ENCODE measurements at regions not wholly inside any gene's neighbourhood (a gene's known extent, or its start where the extent isn't known, plus 50 kb on each side); places are given as distances from the start of the nearest gene placed in this dataset.

DNA sequence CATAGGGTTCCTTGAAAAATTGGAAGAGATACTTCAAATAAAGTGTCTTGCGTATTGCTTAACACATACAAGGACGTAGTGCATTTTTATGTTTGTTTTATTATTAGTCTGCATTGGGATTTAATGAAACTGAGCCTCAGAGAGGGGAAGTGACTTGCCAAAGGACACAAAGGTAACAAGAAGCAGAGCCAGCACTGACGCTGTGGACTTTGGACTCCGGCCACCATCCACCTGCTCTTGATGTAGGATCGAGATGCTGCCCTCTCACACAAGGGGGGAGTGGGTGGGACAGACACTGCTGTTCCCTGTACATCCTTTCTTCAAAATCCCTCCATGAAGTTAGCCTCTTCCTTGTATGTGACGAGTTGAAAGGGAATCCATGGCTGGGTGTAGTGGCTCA, 435.4 kb upstream of the RGMA start:
- H3K27me3 ChIP-seq (ENCODE audit: insufficient read depth, low read length) = no peaks in the 10 kb centered on the region
- H3K4me1 Mint-ChIP-seq (ENCODE audit: low read depth, unreplicated experiment) = no peaks in the 10 kb centered on the region
- H3K27ac ChIP-seq (ENCODE audit: low read depth, low read length) = no peak overlapping the region
- H3K4me2 ChIP-seq (ENCODE audit: low read length) = no peak overlapping the region
- H3K27me3 Mint-ChIP-seq (ENCODE audit: low read depth, unreplicated experiment) = peaks cover 12% of the 10 kb centered on the region
- H3K4me3 Mint-ChIP-seq (ENCODE audit: unreplicated experiment) = no peak overlapping the region
- no peaks in the 10 kb centered on the region for H3K36me3 ChIP-seq (ENCODE audit: insufficient read depth, low read length)
- no peaks in the 10 kb centered on the region for H4K20me1 ChIP-seq (ENCODE audit: insufficient read depth, low read length)
- no peaks in the 10 kb centered on the region for H3K9me3 ChIP-seq (ENCODE audit: insufficient read depth, low read depth, low read length)
- DNase-seq (ENCODE audit: low read depth) (no peak), FAIRE-seq (no peak)
- H3K9me3 Mint-ChIP-seq (ENCODE audit: unreplicated experiment) = no peaks in the 10 kb centered on the region
- no peak overlapping the region for H3K9ac ChIP-seq (ENCODE audit: low read length)
- no peaks in the 10 kb centered on the region for H3K4me1 ChIP-seq (ENCODE audit: insufficient read depth, low read length)
- no peaks in the 10 kb centered on the region for H3K79me2 ChIP-seq (ENCODE audit: insufficient read depth, low read length)
- no peak overlapping the region for H3K27ac Mint-ChIP-seq (ENCODE audit: unreplicated experiment)
- no peak overlapping the region for H2AFZ ChIP-seq (ENCODE audit: low read depth, low read length)
- H3K4me3 ChIP-seq (ENCODE audit: insufficient read depth, low read depth, low read length) = no peak overlapping the region
- no peak for TF ChIP-seq EZH2 (IDR thresholded peaks at IDR 0.05; ENCODE audit: insufficient read depth, low read length)
- TF ChIP-seq, protein P1, sequence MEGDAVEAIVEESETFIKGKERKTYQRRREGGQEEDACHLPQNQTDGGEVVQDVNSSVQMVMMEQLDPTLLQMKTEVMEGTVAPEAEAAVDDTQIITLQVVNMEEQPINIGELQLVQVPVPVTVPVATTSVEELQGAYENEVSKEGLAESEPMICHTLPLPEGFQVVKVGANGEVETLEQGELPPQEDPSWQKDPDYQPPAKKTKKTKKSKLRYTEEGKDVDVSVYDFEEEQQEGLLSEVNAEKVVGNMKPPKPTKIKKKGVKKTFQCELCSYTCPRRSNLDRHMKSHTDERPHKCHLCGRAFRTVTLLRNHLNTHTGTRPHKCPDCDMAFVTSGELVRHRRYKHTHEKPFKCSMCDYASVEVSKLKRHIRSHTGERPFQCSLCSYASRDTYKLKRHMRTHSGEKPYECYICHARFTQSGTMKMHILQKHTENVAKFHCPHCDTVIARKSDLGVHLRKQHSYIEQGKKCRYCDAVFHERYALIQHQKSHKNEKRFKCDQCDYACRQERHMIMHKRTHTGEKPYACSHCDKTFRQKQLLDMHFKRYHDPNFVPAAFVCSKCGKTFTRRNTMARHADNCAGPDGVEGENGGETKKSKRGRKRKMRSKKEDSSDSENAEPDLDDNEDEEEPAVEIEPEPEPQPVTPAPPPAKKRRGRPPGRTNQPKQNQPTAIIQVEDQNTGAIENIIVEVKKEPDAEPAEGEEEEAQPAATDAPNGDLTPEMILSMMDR (IDR thresholded peaks at IDR 0.05; ENCODE audit: insufficient read depth, low read depth, low read length) = no peak
- H3K36me3 Mint-ChIP-seq (ENCODE audit: low read depth, unreplicated experiment) = no peaks in the 10 kb centered on the region

DNA sequence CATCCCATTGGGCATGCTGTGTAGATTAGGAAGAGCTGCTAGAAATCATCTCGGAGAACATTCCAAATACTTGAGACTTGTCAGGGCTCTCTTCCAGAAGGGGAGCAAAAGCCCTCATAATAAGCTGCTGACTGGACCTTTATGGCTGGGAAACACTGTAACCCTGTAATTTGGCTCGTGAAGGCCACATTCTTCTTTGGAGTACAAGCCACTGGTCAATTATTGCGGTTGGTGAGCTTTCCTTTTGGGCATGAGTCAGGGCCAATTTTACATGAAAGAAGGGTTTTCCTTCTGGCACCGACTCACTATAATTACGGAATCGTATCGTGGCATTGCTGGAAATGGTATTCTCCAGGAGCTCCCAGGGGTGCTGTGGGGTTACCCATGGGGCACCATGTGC, 434.5 kb upstream of the RGMA start:
- Mint-ChIP-seq H3K27ac (ENCODE audit: unreplicated experiment) (no peak overlapping the region), H3K9me3 (ENCODE audit: unreplicated experiment) (no peaks in the 10 kb centered on the region), H3K4me1 (ENCODE audit: low read depth, unreplicated experiment) (no peaks in the 10 kb centered on the region), H3K4me3 (ENCODE audit: unreplicated experiment) (no peak overlapping the region), H3K27me3 (ENCODE audit: low read depth, unreplicated experiment) (peaks cover 9% of the 10 kb centered on the region), H3K36me3 (ENCODE audit: low read depth, unreplicated experiment) (no peaks in the 10 kb centered on the region)
- TF ChIP-seq EZH2 (IDR thresholded peaks at IDR 0.05; ENCODE audit: insufficient read depth, low read length) = no peak
- TF ChIP-seq, protein P1 (IDR thresholded peaks at IDR 0.05; ENCODE audit: insufficient read depth, low read depth, low read length) = no peak
- H2AFZ ChIP-seq (ENCODE audit: low read depth, low read length) = no peak overlapping the region
- no peaks in the 10 kb centered on the region for H3K9me3 ChIP-seq (ENCODE audit: insufficient read depth, low read depth, low read length)
- H4K20me1 ChIP-seq (ENCODE audit: insufficient read depth, low read length) = no peaks in the 10 kb centered on the region
- H3K4me3 ChIP-seq (ENCODE audit: insufficient read depth, low read depth, low read length) = no peak overlapping the region
- H3K4me2 ChIP-seq (ENCODE audit: low read length) = peak overlapping the region; percentile 22
- H3K27me3 ChIP-seq (ENCODE audit: insufficient read depth, low read length) = no peaks in the 10 kb centered on the region
- no peak for FAIRE-seq
- H3K9ac ChIP-seq (ENCODE audit: low read length) = no peak overlapping the region
- no peak overlapping the region for H3K27ac ChIP-seq (ENCODE audit: low read depth, low read length)
- no peaks in the 10 kb centered on the region for H3K79me2 ChIP-seq (ENCODE audit: insufficient read depth, low read length)
- peak; percentile 86 for DNase-seq (ENCODE audit: low read depth)
- H3K36me3 ChIP-seq (ENCODE audit: insufficient read depth, low read length) = no peaks in the 10 kb centered on the region
- no peaks in the 10 kb centered on the region for H3K4me1 ChIP-seq (ENCODE audit: insufficient read depth, low read length)

DNA sequence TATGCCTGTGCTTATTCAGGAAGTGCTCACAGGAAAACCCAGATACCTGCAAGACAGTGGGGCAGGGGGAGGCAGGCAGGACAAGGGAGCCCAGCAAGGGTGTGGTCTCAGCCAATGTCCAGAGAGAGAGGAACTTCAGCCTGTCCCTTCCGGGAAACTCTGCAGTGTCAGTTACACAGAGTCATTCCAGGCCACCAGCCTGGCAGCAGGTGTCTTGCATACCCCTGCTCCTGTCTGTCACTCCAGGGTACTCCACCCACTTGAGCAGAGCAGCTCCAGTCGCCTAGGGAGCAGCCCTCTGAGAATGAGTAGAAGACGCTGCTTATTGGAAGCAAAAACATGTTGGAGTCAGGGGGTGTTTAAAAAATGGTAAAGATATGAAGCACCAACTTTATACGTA, 431.2 kb upstream of the RGMA start:
- H2AFZ ChIP-seq (ENCODE audit: low read depth, low read length) = no peak overlapping the region
- no peaks in the 10 kb centered on the region for H3K9me3 ChIP-seq (ENCODE audit: insufficient read depth, low read depth, low read length)
- no peaks in the 10 kb centered on the region for H3K4me1 ChIP-seq (ENCODE audit: insufficient read depth, low read length)
- H3K79me2 ChIP-seq (ENCODE audit: insufficient read depth, low read length) = no peaks in the 10 kb centered on the region
- Mint-ChIP-seq H3K27ac (ENCODE audit: unreplicated experiment) (no peak overlapping the region), H3K36me3 (ENCODE audit: low read depth, unreplicated experiment) (no peaks in the 10 kb centered on the region), H3K27me3 (ENCODE audit: low read depth, unreplicated experiment) (peaks cover 6% of the 10 kb centered on the region), H3K9me3 (ENCODE audit: unreplicated experiment) (no peaks in the 10 kb centered on the region), H3K4me1 (ENCODE audit: low read depth, unreplicated experiment) (peaks cover 3% of the 10 kb centered on the region), H3K4me3 (ENCODE audit: unreplicated experiment) (no peak overlapping the region)
- FAIRE-seq (no peak), DNase-seq (ENCODE audit: low read depth) (no peak)
- no peak overlapping the region for H3K27ac ChIP-seq (ENCODE audit: low read depth, low read length)
- H3K4me3 ChIP-seq (ENCODE audit: insufficient read depth, low read depth, low read length) = no peak overlapping the region
- H4K20me1 ChIP-seq (ENCODE audit: insufficient read depth, low read length) = no peaks in the 10 kb centered on the region
- no peak overlapping the region for H3K9ac ChIP-seq (ENCODE audit: low read length)
- no peak overlapping the region for H3K4me2 ChIP-seq (ENCODE audit: low read length)
- no peaks in the 10 kb centered on the region for H3K27me3 ChIP-seq (ENCODE audit: insufficient read depth, low read length)
- no peaks in the 10 kb centered on the region for H3K36me3 ChIP-seq (ENCODE audit: insufficient read depth, low read length)
- TF ChIP-seq, protein P1 (IDR thresholded peaks at IDR 0.05; ENCODE audit: insufficient read depth, low read depth, low read length) = no peak
- TF ChIP-seq EZH2 (IDR thresholded peaks at IDR 0.05; ENCODE audit: insufficient read depth, low read length) = no peak
